H9 (cell line): ENCODE measurements at regions not wholly inside any gene's neighbourhood (a gene's known extent, or its start where the extent isn't known, plus 50 kb on each side); places are given as distances from the start of the nearest gene placed in this dataset.

Experiments
- DNase-seq: peaks from one replicate; pipeline ENCODE4 v3.0.0-alpha.2; 2017
- H2AFZ ChIP-seq: one replicate; pipeline ENCODE4 v1.6.1; 2013; ENCODE audit warnings: mild to moderate bottlenecking, low read length, control low read depth, moderate library complexity
- H2AK5ac ChIP-seq: 2 replicates; pipeline ENCODE4 v1.6.1; 2013; ENCODE audit warnings: low read length, control low read depth, mixed read lengths; ENCODE audit not compliant: insufficient read length
- H2BK120ac ChIP-seq: one replicate; pipeline ENCODE4 v1.6.1; 2013; ENCODE audit warnings: low read depth, mild to moderate bottlenecking, low read length, control low read depth, inconsistent platforms; ENCODE audit not compliant: poor library complexity, severe bottlenecking
- H2BK12ac ChIP-seq: 2 replicates; pipeline ENCODE4 v1.6.1; 2013; ENCODE audit warnings: low read length, control low read depth, mixed read lengths, low read depth; ENCODE audit not compliant: insufficient read length
- H2BK15ac ChIP-seq: 2 replicates; pipeline ENCODE4 v1.6.1; 2013; ENCODE audit warnings: low read depth, low read length, control low read depth
- H2BK20ac ChIP-seq: one replicate; pipeline ENCODE4 v1.6.1; 2013; ENCODE audit warnings: low read depth, mild to moderate bottlenecking, low read length, control low read depth, inconsistent platforms; ENCODE audit not compliant: poor library complexity, severe bottlenecking
- H2BK5ac ChIP-seq: 2 replicates; pipeline ENCODE4 v1.6.1; 2013; ENCODE audit warnings: low read length, control low read depth, mixed read lengths; ENCODE audit not compliant: insufficient read length
- H3K14ac ChIP-seq: 2 replicates; pipeline ENCODE4 v1.6.1; 2013; ENCODE audit warnings: low read length, control low read depth; ENCODE audit not compliant: insufficient read depth
- H3K18ac ChIP-seq: 2 replicates; pipeline ENCODE4 v1.6.1; 2013; ENCODE audit warnings: low read depth, mild to moderate bottlenecking, mixed read lengths, low read length, control low read depth; ENCODE audit not compliant: insufficient read length
- H3K23ac ChIP-seq: 2 replicates; pipeline ENCODE4 v1.6.1; 2013; ENCODE audit warnings: low read length, control low read depth, mixed read lengths, low read depth; ENCODE audit not compliant: insufficient read length
- H3K23me2 ChIP-seq: 2 replicates; pipeline ENCODE4 v1.6.1; 2013; ENCODE audit warnings: low read depth, mild to moderate bottlenecking, mixed read lengths, low read length, control low read depth; ENCODE audit not compliant: insufficient read length, poor library complexity, severe bottlenecking
- H3K27ac ChIP-seq: 2 replicates; pipeline ENCODE4 v1.5.1; 2013; ENCODE audit warnings: low read length, control low read depth, mixed read lengths, low read depth; ENCODE audit not compliant: insufficient read length
- H3K27me3 ChIP-seq: 2 replicates; pipeline ENCODE4 v1.6.1; 2013; ENCODE audit warnings: low read length, control low read depth, inconsistent platforms; ENCODE audit not compliant: insufficient read depth
- H3K4ac ChIP-seq: 2 replicates; pipeline ENCODE4 v1.6.1; 2013; ENCODE audit warnings: low read depth, mild to moderate bottlenecking, control low read depth, inconsistent platforms, low read length, moderate library complexity
- H3K4me1 ChIP-seq: 2 replicates; pipeline ENCODE4 v1.6.1; 2013; ENCODE audit warnings: low read length, control low read depth, inconsistent platforms; ENCODE audit not compliant: insufficient read depth
- H3K4me2 ChIP-seq: 2 replicates; pipeline ENCODE4 v1.6.1; 2013; ENCODE audit warnings: low read length, control low read depth, mixed read lengths; ENCODE audit not compliant: insufficient read length, insufficient read depth
- H3K56ac ChIP-seq: 2 replicates; pipeline ENCODE4 v1.6.1; 2013; ENCODE audit warnings: low read depth, mild to moderate bottlenecking, mixed read lengths, low read length, control low read depth; ENCODE audit not compliant: insufficient read length
- H3K79me1 ChIP-seq: 2 replicates; pipeline ENCODE4 v1.6.1; 2013; ENCODE audit warnings: low read depth, mild to moderate bottlenecking, moderate library complexity, low read length, control low read depth, inconsistent platforms; ENCODE audit not compliant: insufficient read depth, poor library complexity, severe bottlenecking
- H3K79me2 ChIP-seq: 2 replicates; pipeline ENCODE4 v1.6.1; 2013; ENCODE audit warnings: low read length, control low read depth, inconsistent platforms; ENCODE audit not compliant: insufficient read depth
- H3K9ac ChIP-seq: 2 replicates; pipeline ENCODE4 v1.6.1; 2013; ENCODE audit warnings: low read length, control low read depth, mixed read lengths; ENCODE audit not compliant: insufficient read length; ENCODE audit errors: extremely low read depth
- H3K9me3 ChIP-seq: one replicate; pipeline ENCODE4 v1.6.1; 2013; ENCODE audit warnings: low read depth, low read length, inconsistent platforms; ENCODE audit not compliant: control insufficient read depth
- H3T11ph ChIP-seq: one replicate; pipeline ENCODE4 v1.6.1; 2013; ENCODE audit warnings: mild to moderate bottlenecking, low read length, control low read depth, inconsistent platforms
- H4K20me1 ChIP-seq: one replicate; pipeline ENCODE4 v1.6.1; 2013; ENCODE audit not compliant: control insufficient read depth, insufficient read length, insufficient read depth
- H4K5ac ChIP-seq: 2 replicates; pipeline ENCODE4 v1.6.1; 2013; ENCODE audit warnings: low read depth, mild to moderate bottlenecking, mixed read lengths, low read length, control low read depth; ENCODE audit not compliant: insufficient read length
- H4K8ac ChIP-seq: replicated peaks from 2 replicates; pipeline ENCODE4 v1.6.1; 2013; ENCODE audit warnings: low read length, control low read depth, mixed read lengths, low read depth; ENCODE audit not compliant: insufficient read length
- H4K91ac ChIP-seq: 2 replicates; pipeline ENCODE4 v1.6.1; 2013; ENCODE audit warnings: low read depth, mild to moderate bottlenecking, moderate library complexity, mixed read lengths, low read length, control low read depth; ENCODE audit not compliant: insufficient read length
- H3K27ac Mint-ChIP-seq, 3 experiments: 2 replicates in 2 of 3; 3 replicates in 1 of 3; pipeline ENCODE4 v1.8.0; 2020 to 2021; ENCODE audit warnings: mixed read lengths in 3 of 3, mild to moderate bottlenecking in 1 of 3, moderate library complexity in 1 of 3
- H3K27me3 Mint-ChIP-seq: 2 replicates; pipeline ENCODE4 v1.8.0; 2021; ENCODE audit warnings: low read depth, mild to moderate bottlenecking, moderate library complexity, mixed read lengths
- H3K36me3 Mint-ChIP-seq, 3 experiments: 2 replicates in 2 of 3; 3 replicates in 1 of 3; pipeline ENCODE4 v1.8.0; 2020 to 2021; ENCODE audit warnings: low read depth in 3 of 3, mixed read lengths in 3 of 3; ENCODE audit not compliant: insufficient read depth in 1 of 3
- H3K4me1 Mint-ChIP-seq, 2 experiments: 2 replicates each; pipeline ENCODE4 v1.8.0; 2020; ENCODE audit warnings: mixed read lengths in 2 of 2
- H3K4me3 Mint-ChIP-seq, 2 experiments: 2 replicates in 1 of 2; 3 replicates in 1 of 2; pipeline ENCODE4 v1.8.0; 2020 to 2021; ENCODE audit warnings: mild to moderate bottlenecking in 2 of 2, mixed read lengths in 2 of 2, moderate library complexity in 1 of 2
- H3K9me3 Mint-ChIP-seq, 2 experiments: 2 replicates in 1 of 2; 3 replicates in 1 of 2; pipeline ENCODE4 v1.8.0; 2020; ENCODE audit warnings: mild to moderate bottlenecking in 2 of 2, mixed read lengths in 2 of 2, moderate library complexity in 1 of 2
- WGBS: extraction: QIAGEN DNeasy Blood & Tissue Kit; methylation state at CpG from one replicate; pipeline ENCODE4 v1.1.7; 2013; ENCODE audit warnings: missing lambda C conversion rate, low lambda C conversion rate, mixed read lengths; ENCODE audit not compliant: insufficient read length; ENCODE audit errors: extremely low coverage; 5-methylcytosine and 5-hydroxymethylcytosine counted together
- TF ChIP-seq, protein P1 (sequence below): fragments of 200-600 bp; sonication (generic); conservative IDR thresholded peaks from 3 replicates; pipeline ENCODE4 v1.8.0; 2021; ENCODE audit warnings: antibody characterized with exemption, mild to moderate bottlenecking

DNA sequence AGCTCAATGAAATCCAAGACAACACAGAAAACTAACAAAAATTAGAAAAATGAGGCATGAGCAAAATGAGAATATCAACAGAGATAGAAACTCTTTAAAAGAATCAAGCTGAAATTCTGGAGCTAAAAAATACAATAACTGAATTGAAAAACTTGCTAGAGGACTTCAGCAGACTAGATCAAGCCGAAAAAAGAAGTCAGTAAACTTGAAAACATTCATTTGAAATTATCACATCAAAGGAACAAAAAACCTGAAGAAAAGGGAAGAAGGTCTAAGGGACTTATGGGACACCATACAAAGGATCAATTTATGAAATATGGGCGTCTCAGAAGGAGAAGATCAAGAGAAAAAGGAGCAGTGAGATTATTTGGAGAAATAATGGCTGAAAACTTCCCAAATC, 131.3 kb downstream of the PTCHD1 start:
- H2BK120ac ChIP-seq = no peak overlapping the region
- no peak overlapping the region for H3K27ac ChIP-seq
- no CpG with 5 or more reads among the region's 2 CpGs for WGBS
- no peaks in the 10 kb centered on the region for H3K79me2 ChIP-seq
- H3K27me3 Mint-ChIP-seq = no peaks in the 10 kb centered on the region; the same call in 1 of the 2 replicates
- peaks cover 35 to 42% of the 10 kb centered on the region in 2 experiments for H3K9me3 Mint-ChIP-seq
- no peak overlapping the region for H3T11ph ChIP-seq
- H3K23me2 ChIP-seq = no peaks in the 10 kb centered on the region
- no peak overlapping the region for H4K5ac ChIP-seq
- H3K18ac ChIP-seq = no peak overlapping the region
- no peak overlapping the region for H3K23ac ChIP-seq
- no peak overlapping the region for H4K91ac ChIP-seq
- H3K27me3 ChIP-seq = no peaks in the 10 kb centered on the region
- H3K56ac ChIP-seq = no peak overlapping the region
- no peak overlapping the region for H4K8ac ChIP-seq
- DNase-seq = no peak
- peaks cover 0 to 5% of the 10 kb centered on the region in 2 experiments; a peak in 1 of 4 replicates for H3K4me1 Mint-ChIP-seq
- H3K27ac Mint-ChIP-seq = no peak overlapping the region
- no peak overlapping the region for H2BK20ac ChIP-seq
- no peak overlapping the region for H3K4ac ChIP-seq
- no peak overlapping the region for H3K4me3 Mint-ChIP-seq
- no peak overlapping the region for H3K4me2 ChIP-seq
- H4K20me1 ChIP-seq = no peaks in the 10 kb centered on the region
- no peak overlapping the region for H2AK5ac ChIP-seq
- H2AFZ ChIP-seq = no peak overlapping the region
- no peak overlapping the region for H2BK15ac ChIP-seq
- H3K9ac ChIP-seq = no peak overlapping the region
- no peak overlapping the region for H2BK12ac ChIP-seq
- H3K9me3 ChIP-seq = no peaks in the 10 kb centered on the region
- H3K79me1 ChIP-seq = no peaks in the 10 kb centered on the region
- H3K14ac ChIP-seq = no peak overlapping the region
- no peaks in the 10 kb centered on the region for H3K4me1 ChIP-seq
- TF ChIP-seq, protein P1, sequence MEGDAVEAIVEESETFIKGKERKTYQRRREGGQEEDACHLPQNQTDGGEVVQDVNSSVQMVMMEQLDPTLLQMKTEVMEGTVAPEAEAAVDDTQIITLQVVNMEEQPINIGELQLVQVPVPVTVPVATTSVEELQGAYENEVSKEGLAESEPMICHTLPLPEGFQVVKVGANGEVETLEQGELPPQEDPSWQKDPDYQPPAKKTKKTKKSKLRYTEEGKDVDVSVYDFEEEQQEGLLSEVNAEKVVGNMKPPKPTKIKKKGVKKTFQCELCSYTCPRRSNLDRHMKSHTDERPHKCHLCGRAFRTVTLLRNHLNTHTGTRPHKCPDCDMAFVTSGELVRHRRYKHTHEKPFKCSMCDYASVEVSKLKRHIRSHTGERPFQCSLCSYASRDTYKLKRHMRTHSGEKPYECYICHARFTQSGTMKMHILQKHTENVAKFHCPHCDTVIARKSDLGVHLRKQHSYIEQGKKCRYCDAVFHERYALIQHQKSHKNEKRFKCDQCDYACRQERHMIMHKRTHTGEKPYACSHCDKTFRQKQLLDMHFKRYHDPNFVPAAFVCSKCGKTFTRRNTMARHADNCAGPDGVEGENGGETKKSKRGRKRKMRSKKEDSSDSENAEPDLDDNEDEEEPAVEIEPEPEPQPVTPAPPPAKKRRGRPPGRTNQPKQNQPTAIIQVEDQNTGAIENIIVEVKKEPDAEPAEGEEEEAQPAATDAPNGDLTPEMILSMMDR = no peak
- H3K36me3 Mint-ChIP-seq = peaks cover 14 to 41% (median 19%) of the 10 kb centered on the region in 3 experiments
- H2BK5ac ChIP-seq = no peak overlapping the region
